HG02970 (cell line): ENCODE measurements at regions not wholly inside any gene's neighbourhood (a gene's known extent, or its start where the extent isn't known, plus 50 kb on each side); places are given as distances from the start of the nearest gene placed in this dataset.

Experiments used
- ATAC-seq: cut with Tn5 transposase; IDR thresholded peaks from one replicate; pipeline ENCODE4 v1.9.1; 2021; ENCODE audit warnings: mild to moderate bottlenecking, moderate library complexity, moderate number of reproducible peaks; ENCODE audit not compliant: unreplicated experiment, low FRiP score

GRCh38 chr3:194832346-194833104 is 146.8 kb downstream of the FAM43A start:
- no peak for ATAC-seq

- no peak for ATAC-seq
These were observed 147.6 kb downstream of the FAM43A start for GRCh38 chr3:194833114-194833910.

- ATAC-seq, result no peak
These were observed 151.0 kb downstream of the FAM43A start for GRCh38 chr3:194836661-194837060.

GRCh38 chr3:194837457-194838127 is 151.9 kb downstream of the FAM43A start:
- ATAC-seq, result no peak

GRCh38 chr3:194838236-194838635 is 152.6 kb downstream of the FAM43A start:
- no peak for ATAC-seq

- no peak for ATAC-seq
These were observed 155.2 kb downstream of the FAM43A start for GRCh38 chr3:194840661-194841514.

- ATAC-seq, result no peak
These were observed 155.8 kb downstream of the FAM43A start for GRCh38 chr3:194841515-194841841.

GRCh38 chr3:194843556-194843955 is 157.9 kb downstream of the FAM43A start:
- no peak for ATAC-seq

- no peak for ATAC-seq
These were observed 158.4 kb downstream of the FAM43A start for GRCh38 chr3:194844046-194844445.

GRCh38 chr3:194849166-194849875 is 163.6 kb downstream of the FAM43A start:
- no peak for ATAC-seq

- no peak for ATAC-seq
These were observed 165.6 kb downstream of the FAM43A start for GRCh38 chr3:194851254-194851653.

GRCh38 chr3:194851941-194852340 is 166.3 kb downstream of the FAM43A start:
- no peak for ATAC-seq

- ATAC-seq, result no peak
These were observed 166.7 kb downstream of the FAM43A start for GRCh38 chr3:194852345-194852744.

GRCh38 chr3:194852831-194853508 is 167.3 kb downstream of the FAM43A start:
- no peak for ATAC-seq

- ATAC-seq, result no peak
These were observed 168.5 kb downstream of the FAM43A start for GRCh38 chr3:194854206-194854605.

GRCh38 chr3:194854659-194855390 is 169.1 kb downstream of the FAM43A start:
- ATAC-seq, result no peak

- ATAC-seq, result no peak
These were observed 170.6 kb downstream of the FAM43A start for GRCh38 chr3:194856296-194856695.

- no peak for ATAC-seq
These were observed 171.9 kb downstream of the FAM43A start for GRCh38 chr3:194857469-194858113.
